OCI-LY7 (cell line): ENCODE measurements at regions not wholly inside any gene's neighbourhood (a gene's known extent, or its start where the extent isn't known, plus 50 kb on each side); places are given as distances from the start of the nearest gene placed in this dataset.

Source experiments
- BruUV-seq: library from RNA; stranded (reverse); fragments of 400-500 nt; replicated peaks from 2 replicates; lab custom pipeline; 2021; lab: Mats Ljungman, UMichigan
- CTCF ChIA-PET: fragments of 300-600 bp; sonication (Branson Sonifier 250); formaldehyde crosslinking; loops from one replicate; lab custom pipeline; 2022; ENCODE audit warnings: antibody characterized with exemption; ENCODE audit not compliant: unreplicated experiment; lab: Charles Lee
- POLR2A ChIA-PET: fragments of 300-600 bp; sonication (Branson Sonifier 250); formaldehyde crosslinking; loops from one replicate; lab custom pipeline; 2022; ENCODE audit warnings: antibody characterized with exemption; lab: Charles Lee
- DNase-seq: peaks from one replicate; pipeline ENCODE4 v3.0.0-alpha.2; 2015; ENCODE audit warnings: low spot score
- H2AFZ ChIP-seq: fragments of 200-600 bp; sonication (generic), shearing (Covaris generic); 2 replicates; pipeline ENCODE4 v1.6.1; 2014; ENCODE audit warnings: mild to moderate bottlenecking, antibody characterized with exemption, low read length, moderate library complexity
- H3K27ac ChIP-seq: fragments of 200-600 bp; sonication (generic); 2 replicates; pipeline ENCODE4 v1.5.1; 2014; ENCODE audit warnings: mixed run types, low read depth, mild to moderate bottlenecking, moderate library complexity, low read length, inconsistent platforms; ENCODE audit not compliant: poor library complexity, severe bottlenecking
- H3K36me3 ChIP-seq: fragments of 200-600 bp; sonication (generic); 2 replicates; pipeline ENCODE4 v1.6.1; 2014; ENCODE audit warnings: mild to moderate bottlenecking, antibody characterized with exemption, low read length, moderate library complexity, mixed read lengths; ENCODE audit not compliant: insufficient read depth
- H3K4me1 ChIP-seq: fragments of 200-600 bp; sonication (generic); 2 replicates; pipeline ENCODE4 v1.5.1; 2014; ENCODE audit warnings: mild to moderate bottlenecking, low read length; ENCODE audit not compliant: insufficient read depth, poor library complexity, severe bottlenecking
- H3K4me2 ChIP-seq: fragments of 200-600 bp; sonication (generic); 2 replicates; pipeline ENCODE4 v1.6.1; 2014; ENCODE audit warnings: mild to moderate bottlenecking, low read length
- H3K4me3 ChIP-seq: fragments of 200-600 bp; sonication (generic); 2 replicates; pipeline ENCODE4 v1.5.1; 2014; ENCODE audit warnings: mild to moderate bottlenecking, low read depth, low read length; ENCODE audit not compliant: poor library complexity, severe bottlenecking
- H3K79me2 ChIP-seq: fragments of 200-600 bp; sonication (generic); 2 replicates; pipeline ENCODE4 v1.6.1; 2016; ENCODE audit warnings: low read depth, mild to moderate bottlenecking, low read length, moderate library complexity, mixed read lengths; ENCODE audit not compliant: insufficient read depth
- H3K9me2 ChIP-seq: fragments of 200-600 bp; sonication (generic); 2 replicates; pipeline ENCODE4 v1.6.1; 2016; ENCODE audit warnings: mild to moderate bottlenecking, low read length, mixed read lengths; ENCODE audit not compliant: insufficient read depth
- H3K9me3 ChIP-seq: fragments of 200-600 bp; sonication (generic); 2 replicates; pipeline ENCODE4 v1.6.1; 2014; ENCODE audit warnings: mild to moderate bottlenecking, mixed run types, low read length, mixed read lengths
- H4K20me1 ChIP-seq: fragments of 200-600 bp; sonication (generic); 2 replicates; pipeline ENCODE4 v1.6.1; 2014; ENCODE audit warnings: mild to moderate bottlenecking, antibody characterized with exemption, low read length, moderate library complexity, mixed read lengths; ENCODE audit not compliant: insufficient read depth
- CTCF ChIP-seq: fragments of 200-600 bp; sonication (generic); conservative IDR thresholded peaks from 2 replicates; pipeline ENCODE4 v1.5.1; 2014; ENCODE audit warnings: mild to moderate bottlenecking, antibody characterized with exemption, low read length, moderate library complexity, mixed read lengths
- EZH2phosphoT487 ChIP-seq: fragments of 200-600 bp; sonication (generic); IDR thresholded peaks from 2 replicates; pipeline ENCODE4 v1.6.1; 2018; ENCODE audit warnings: low read depth, borderline replicate concordance, mild to moderate bottlenecking, mixed run types, antibody characterized with exemption, low read length, moderate library complexity, mixed read lengths
- intact Hi-C: fragments of 100-400 bp; cut with micrococcal nuclease; formaldehyde crosslinking; loops from one replicate; pipeline ENCODE4 v1.10.0; 2022; ENCODE audit not compliant: unreplicated experiment

GRCh38 chr9:121566481-121567465 lies 67.1 kb upstream of the GGTA1 start:
- DNase-seq = no peak
- CTCF ChIA-PET = no interaction called here

GRCh38 chr9:121567500-121568342 lies 68.1 kb upstream of the GGTA1 start:
- ChIA-PET CTCF (no interaction called here), POLR2A (interaction anchor here (0.6 kb wide), 1 partner anchor 91 kb away, joined by 3 read pairs; no protein-coding TSS in a partner anchor)
- no peaks in the 10 kb centered on the region for H3K79me2 ChIP-seq
- intact Hi-C loops = no loop called here
- no peaks in the 10 kb centered on the region for H4K20me1 ChIP-seq
- H3K9me3 ChIP-seq = no peaks in the 10 kb centered on the region
- no TSS peak for BruUV-seq
- no peak overlapping the region for H3K4me3 ChIP-seq
- TF ChIP-seq EZH2phosphoT487 = no peak
- TF ChIP-seq CTCF = no peak
- H3K4me1 ChIP-seq = no peaks in the 10 kb centered on the region
- no peak overlapping the region for H3K27ac ChIP-seq
- DNase-seq = no peak
- no peak overlapping the region for H3K4me2 ChIP-seq
- no peak overlapping the region for H2AFZ ChIP-seq
- no peaks in the 10 kb centered on the region for H3K9me2 ChIP-seq
- H3K36me3 ChIP-seq = no peaks in the 10 kb centered on the region

More at GRCh38 chr9:121566481-121567465, 67.1 kb upstream of the GGTA1 start:
- Histone ChIP-seq H3K79me2 (no peaks in the 10 kb centered on the region), H3K9me2 (no peaks in the 10 kb centered on the region), H3K9me3 (no peaks in the 10 kb centered on the region), H3K36me3 (no peaks in the 10 kb centered on the region), H3K27ac (no peak overlapping the region), H4K20me1 (no peaks in the 10 kb centered on the region), H2AFZ (no peak overlapping the region), H3K4me3 (no peak overlapping the region), H3K4me2 (no peak overlapping the region), H3K4me1 (no peaks in the 10 kb centered on the region)
- intact Hi-C loops = no loop called here
- no peak for TF ChIP-seq EZH2phosphoT487
- no peak for TF ChIP-seq CTCF
- no TSS peak for BruUV-seq
- POLR2A ChIA-PET = no interaction called here
